ENCODE measurements at regions not wholly inside any gene's neighbourhood (a gene's known extent, or its start where the extent isn't known, plus 50 kb on each side); places are given as distances from the start of the nearest gene placed in this dataset.

- DNase-seq, result no peak
Measured at GRCh38 chr18:46266473-46266872, 162.3 kb downstream of the HAUS1 start.

- DNase-seq, result no peak
Measured at GRCh38 chr18:46268671-46269070, 164.5 kb downstream of the HAUS1 start.

GRCh38 chr18:46269275-46269674 lies 165.1 kb downstream of the HAUS1 start:
- DNase-seq, result no peak

- no peak for DNase-seq
Measured at GRCh38 chr18:46271488-46271887, 167.3 kb downstream of the HAUS1 start.

- no peak for DNase-seq
Measured at GRCh38 chr18:46273861-46274260, 169.7 kb downstream of the HAUS1 start.

GRCh38 chr18:46274266-46274665 lies 170.1 kb downstream of the HAUS1 start:
- DNase-seq, result no peak

- no peak for DNase-seq
Measured at GRCh38 chr18:46275370-46275769, 171.2 kb downstream of the HAUS1 start.

- no peak for DNase-seq
Measured at GRCh38 chr18:46276748-46277147, 172.6 kb downstream of the HAUS1 start.

GRCh38 chr18:46278481-46279465 lies 174.6 kb downstream of the HAUS1 start:
- DNase-seq, result no peak

- DNase-seq, result no peak
Measured at GRCh38 chr18:46279673-46280072, 175.5 kb downstream of the HAUS1 start.

- DNase-seq, result peak; percentile 58
Measured at GRCh38 chr18:46281185-46282176, 177.3 kb downstream of the HAUS1 start.

- no peak for DNase-seq
Measured at GRCh38 chr18:46282177-46282570, 178.0 kb downstream of the HAUS1 start.

GRCh38 chr18:46282646-46283045 lies 178.5 kb downstream of the HAUS1 start:
- DNase-seq, result no peak

- no peak for DNase-seq
Measured at GRCh38 chr18:46283268-46283667, 179.1 kb downstream of the HAUS1 start.

- DNase-seq, result no peak
Measured at GRCh38 chr18:46283895-46284295, 179.7 kb downstream of the HAUS1 start.

- no peak for DNase-seq
Measured at GRCh38 chr18:46289463-46289862, 185.3 kb downstream of the HAUS1 start.

- no peak for DNase-seq
Measured at GRCh38 chr18:46289931-46290330, 185.7 kb downstream of the HAUS1 start.

GRCh38 chr18:46290440-46291020 lies 186.3 kb downstream of the HAUS1 start:
- no peak for DNase-seq

- no peak for DNase-seq
Measured at GRCh38 chr18:46291149-46291548, 187.0 kb downstream of the HAUS1 start.

- no peak for DNase-seq
Measured at GRCh38 chr18:46293742-46294181, 189.6 kb downstream of the HAUS1 start.

- no peak for DNase-seq
Measured at GRCh38 chr18:46294318-46294717, 190.1 kb downstream of the HAUS1 start.

GRCh38 chr18:46294751-46295150 lies 190.6 kb downstream of the HAUS1 start:
- DNase-seq, result no peak

- DNase-seq, result no peak
Measured at GRCh38 chr18:46295416-46295815, 191.2 kb downstream of the HAUS1 start.

Data from activated CD8-positive, alpha-beta memory T cell treated with anti-CD3 and anti-CD28 coated beads, Interleukin-2, amount 50 U/mL, for 4 hours (primary cell).